EH (cell line): ENCODE measurements at regions not wholly inside any gene's neighbourhood (a gene's known extent, or its start where the extent isn't known, plus 50 kb on each side); places are given as distances from the start of the nearest gene placed in this dataset.
"Not testable (repeated sequence)": the region's sequence is repeated elsewhere in the genome, so short reads cannot be mapped to it uniquely, and the experiment has no call there.

Source experiments
- DNase-seq: peaks from one replicate; pipeline ENCODE4 v3.0.0-alpha.2; 2015; ENCODE audit warnings: low read depth

DNA sequence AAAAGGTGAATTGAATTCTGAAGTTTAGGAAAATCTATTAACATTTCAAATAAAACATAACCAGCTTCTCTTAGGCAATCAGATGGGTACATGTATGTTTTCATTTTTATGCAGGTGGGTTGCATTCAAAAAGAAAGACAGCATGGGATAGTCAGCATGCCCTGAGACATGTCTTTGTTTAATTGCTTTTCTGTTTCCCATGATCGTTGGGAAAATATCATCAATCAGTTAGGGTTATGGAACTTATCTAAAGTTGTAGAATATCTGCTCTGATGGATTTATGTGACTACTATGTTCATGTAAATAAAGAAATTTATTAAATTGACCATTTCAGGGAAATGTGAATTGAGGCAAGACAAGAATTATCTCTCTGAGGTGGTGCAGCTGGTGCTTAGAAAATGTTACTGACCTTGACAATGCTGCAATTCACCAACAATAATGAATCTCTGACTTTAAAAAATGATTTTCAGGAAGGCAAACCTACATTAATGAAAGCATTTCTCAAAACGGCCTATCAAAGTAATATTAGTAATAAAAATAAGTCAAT is 112.7 kb downstream of the RFPL4B start:
- no peak for DNase-seq

DNA sequence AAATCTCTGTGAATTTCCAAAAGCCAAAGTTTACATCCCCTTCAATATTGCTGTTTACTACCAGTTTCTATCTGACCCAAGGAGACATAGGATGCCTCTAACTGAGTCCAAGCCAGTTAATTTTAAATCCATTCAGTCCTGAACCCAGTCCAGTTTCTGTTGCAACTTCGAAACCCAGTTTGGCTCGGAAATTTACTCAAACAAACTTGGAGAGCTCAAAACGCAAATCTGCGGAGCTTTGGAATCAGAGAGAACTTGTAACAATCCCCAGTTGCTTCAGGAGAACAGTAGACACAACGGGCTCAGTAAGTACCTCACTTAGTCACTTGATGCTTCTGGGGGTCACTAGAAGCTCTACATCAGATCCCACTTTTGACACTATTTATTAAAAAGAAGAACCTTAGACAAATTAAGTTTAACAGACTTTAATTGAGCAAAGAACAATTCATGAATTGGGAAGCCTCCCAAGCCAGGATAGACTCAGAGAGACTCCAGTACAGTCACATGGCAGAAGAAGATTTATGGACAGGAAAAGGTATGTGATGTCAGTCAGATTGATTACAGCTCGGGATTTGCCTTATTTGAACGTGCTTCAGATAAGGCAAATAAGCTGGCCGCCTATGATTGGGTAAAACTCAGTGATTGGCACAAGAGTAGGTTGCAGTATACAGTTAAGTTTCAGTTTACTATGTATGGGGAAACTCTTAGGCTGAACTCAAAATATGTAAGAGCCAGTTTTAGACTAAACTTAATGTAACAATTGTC is 118.0 kb downstream of the RFPL4B start:
- no peak for DNase-seq

DNA sequence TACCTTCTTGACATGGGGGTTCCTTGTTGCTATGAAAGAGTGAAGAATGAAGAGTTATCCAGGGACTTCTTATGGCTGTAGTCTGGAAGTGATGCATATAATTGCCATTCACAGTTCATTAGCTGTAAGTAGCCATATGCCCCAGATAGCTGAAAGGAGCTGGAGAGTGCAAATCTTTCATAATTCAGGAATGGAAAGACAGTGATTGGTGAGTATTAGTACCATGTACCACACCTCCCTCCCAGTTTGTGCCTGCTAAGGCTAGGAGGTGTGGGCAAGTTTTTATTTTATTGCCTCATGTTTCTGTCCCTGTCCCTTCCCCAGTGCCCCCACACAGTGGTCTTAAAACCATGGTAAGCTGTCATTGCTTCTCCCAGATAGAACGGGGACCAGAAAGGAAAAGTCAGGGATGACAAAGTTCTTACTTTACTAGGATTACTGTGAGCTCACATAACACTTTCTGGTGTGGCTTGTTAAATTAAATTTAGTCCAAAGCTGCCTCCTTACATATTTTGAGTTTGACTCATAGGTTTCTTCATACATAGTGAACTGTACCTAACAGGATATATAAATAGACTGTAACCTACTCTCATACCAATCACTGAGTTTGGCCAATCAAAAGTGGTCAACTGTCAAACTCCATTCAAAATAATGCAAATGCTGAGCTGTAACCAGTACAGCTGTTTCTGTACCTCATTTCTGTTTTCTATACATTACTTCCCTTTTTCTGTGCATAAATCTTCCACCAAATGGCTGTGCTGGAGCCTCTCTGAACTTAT is 119.4 kb downstream of the RFPL4B start:
- peak; percentile 87 for DNase-seq

DNA sequence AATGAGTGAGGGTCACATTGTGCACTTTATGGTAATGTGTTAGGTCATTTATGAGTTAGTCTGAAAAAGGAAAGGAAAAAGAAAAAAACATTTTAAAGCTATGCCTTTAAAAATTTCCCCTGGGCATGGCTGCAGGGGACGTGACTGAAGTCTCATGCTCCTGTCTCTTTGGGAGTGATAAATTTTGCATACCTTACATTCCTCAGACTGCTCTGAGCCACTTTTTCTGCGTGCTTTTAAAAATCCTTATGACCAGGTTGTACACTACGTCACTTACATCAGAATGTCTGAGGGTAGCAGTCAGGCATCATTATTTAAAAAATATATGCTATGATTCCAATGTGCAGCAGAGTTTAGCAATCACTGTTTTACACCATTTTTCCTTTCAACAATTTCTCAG is 121.2 kb downstream of the RFPL4B start:
- peak; percentile 92 for DNase-seq

DNA sequence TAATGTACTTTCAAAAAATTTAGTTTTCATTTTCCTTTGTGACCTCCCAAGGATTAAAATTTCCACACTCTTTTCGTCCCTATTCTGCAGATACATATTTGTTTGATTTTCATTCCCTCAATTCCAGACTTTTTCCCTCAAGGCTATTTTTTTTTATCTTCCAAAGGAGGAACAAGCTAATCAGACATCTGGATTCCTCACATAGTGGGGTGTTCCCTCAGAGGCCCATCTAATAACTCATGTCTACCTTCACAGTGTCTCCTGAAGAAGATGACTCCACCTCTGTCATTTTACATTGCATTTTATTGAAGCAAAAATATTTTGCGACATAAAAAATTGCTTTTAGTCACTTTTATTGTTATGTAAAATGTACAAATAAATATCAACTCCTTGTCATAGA is 122.2 kb downstream of the RFPL4B start:
- peak; percentile 57 for DNase-seq

DNA sequence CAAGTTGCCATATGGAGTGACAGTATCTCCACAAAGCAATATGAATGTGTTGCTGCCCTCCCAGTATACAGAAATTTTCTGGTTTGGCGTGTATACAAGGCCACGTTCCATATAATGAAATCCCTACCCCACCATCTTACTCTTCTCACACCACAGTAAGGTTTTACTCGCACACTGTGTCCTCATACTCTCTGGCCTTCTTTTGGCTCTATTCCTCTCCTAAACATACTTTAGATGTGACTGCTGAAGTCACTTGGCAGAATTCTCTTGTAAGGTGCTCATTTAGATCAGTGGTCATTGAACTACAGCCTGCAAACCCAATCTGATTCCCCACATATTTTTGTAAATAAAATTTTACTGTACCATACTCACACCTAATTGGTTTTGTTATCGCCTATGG is 123.2 kb downstream of the RFPL4B start:
- DNase-seq, result peak; percentile 56

DNA sequence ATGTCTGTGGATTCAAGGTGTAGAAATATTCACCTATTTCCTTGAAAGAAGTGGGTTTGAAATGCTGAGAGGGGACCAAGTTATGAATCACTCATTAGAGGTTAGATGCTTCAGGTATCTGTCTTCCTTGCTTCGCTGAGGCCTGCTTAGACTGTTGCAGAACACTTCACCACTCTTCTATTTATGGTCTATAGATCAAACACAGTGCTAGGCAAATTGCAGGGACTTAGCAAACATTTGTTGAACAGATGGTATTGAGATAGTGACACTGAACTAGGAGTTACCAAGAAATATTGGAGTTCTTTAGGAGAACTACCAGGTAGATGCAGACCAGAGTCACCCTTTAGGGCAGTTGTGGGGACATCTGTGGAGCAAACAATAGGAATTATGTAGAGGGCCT is 123.8 kb downstream of the RFPL4B start:
- no peak for DNase-seq

DNA sequence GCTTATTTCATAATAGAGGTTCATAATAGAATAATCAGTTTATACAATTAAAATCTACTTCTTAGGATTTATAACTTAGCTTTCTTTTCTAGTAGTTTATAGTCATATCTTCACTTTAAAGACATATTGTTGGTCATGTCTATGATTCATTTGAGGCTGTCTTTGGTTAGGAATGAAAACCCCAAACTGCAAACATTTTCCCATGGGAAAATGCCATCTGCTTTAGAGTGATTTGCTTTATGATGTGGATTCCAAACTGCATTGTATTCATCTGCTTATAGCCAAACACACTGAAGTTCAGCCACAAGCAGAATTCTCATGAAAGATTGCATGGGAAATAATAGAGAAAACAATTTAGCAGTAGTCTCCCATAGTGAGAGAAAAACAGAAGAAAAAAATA is 128.0 kb downstream of the RFPL4B start:
- peak; percentile 97 for DNase-seq

DNA sequence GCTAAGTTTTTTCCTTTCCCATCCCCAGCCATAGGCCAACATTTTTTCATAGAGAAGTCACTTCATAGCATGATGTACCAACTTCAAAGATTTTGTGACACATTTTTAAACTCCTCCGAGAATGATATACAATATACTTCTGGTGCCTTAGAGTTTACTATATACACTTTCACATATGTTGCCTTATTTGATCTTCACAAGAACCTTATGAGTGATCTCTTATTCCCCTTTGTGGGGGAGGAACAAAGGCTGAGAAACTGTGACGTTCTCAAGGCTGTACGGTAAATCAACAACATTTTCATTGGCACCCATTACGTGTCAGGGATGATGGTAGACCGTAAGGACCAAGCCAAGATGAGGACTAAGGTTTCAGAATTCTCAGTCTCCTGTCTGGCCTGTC is 130.0 kb downstream of the RFPL4B start:
- DNase-seq, result no peak

DNA sequence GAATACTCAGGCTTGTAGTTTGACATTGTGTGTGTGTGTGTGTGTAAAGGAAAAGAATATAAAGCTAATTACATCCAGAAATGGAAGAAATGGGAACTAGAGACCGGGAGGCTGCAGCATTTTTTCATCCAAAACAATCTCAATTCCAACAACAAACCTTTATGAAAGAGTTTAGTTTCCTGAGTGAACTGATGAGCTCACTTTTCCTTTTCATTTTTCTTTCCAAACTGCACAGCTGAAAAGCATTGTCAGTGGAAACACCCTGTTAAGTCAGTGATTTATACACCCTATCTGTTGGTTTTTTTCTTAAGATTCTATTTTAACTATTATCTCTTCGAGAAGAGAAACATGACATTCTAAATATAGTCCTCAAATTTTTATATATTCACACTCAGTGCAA is 130.9 kb downstream of the RFPL4B start:
- DNase-seq, result peak; percentile 40

DNA sequence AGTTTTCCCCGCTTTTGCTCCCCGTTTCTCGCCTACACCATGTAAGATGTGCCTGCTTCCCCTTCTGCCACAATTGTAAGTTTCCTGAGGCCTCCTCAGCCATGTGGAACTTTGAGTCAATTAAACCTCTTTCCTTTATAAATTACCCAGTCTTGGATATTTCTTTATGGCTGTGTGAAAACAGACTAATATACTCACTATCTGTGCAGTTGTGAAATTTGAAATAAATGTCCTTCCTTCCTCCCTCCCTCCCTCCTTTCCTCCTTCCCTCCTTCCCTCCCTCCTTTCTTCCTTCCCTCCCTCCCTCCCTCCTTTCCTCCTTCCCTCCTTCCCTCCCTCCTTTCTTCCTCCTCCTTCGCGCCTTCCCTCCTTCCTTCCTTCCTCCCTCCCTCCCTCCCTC is 132.8 kb downstream of the RFPL4B start:
- DNase-seq, result not testable (repeated sequence)

DNA sequence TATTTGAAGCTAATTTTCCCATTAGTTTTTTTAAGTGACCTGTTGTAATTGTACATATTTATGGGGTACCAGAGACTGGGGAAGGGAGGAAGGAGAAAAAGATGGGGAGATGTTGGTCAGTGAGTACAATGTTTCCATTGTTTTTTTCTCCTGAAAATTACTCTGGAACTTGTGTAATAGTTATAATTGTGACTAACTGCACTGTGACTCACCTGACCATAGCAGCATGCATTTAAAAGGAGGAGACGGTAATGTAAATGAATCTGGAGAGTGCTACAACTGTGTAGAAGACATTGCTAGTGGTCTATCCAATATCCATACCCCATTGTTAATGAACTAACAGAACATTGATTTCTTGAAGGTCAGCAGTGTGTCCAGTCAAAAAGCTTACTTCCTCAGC is 133.4 kb downstream of the RFPL4B start:
- peak; percentile 49 for DNase-seq

DNA sequence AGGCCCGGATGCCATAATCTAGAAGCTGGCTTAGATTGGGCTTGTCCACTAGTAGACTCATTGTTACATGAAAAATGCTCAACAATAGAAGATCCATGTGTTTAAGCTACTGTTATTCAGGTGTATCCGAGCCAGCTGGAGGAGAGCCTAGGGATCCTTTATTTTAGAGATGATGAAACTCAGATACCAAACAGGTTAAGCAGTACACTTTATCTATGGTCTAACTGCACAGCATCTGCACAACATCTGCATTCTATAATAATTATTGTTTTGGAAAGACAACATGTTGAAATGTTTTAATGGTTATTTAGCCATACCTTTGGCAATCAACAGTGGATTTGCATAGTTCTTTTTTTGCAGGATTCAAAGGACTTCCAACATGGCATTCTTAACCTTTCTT is 134.1 kb downstream of the RFPL4B start:
- DNase-seq, result no peak

DNA sequence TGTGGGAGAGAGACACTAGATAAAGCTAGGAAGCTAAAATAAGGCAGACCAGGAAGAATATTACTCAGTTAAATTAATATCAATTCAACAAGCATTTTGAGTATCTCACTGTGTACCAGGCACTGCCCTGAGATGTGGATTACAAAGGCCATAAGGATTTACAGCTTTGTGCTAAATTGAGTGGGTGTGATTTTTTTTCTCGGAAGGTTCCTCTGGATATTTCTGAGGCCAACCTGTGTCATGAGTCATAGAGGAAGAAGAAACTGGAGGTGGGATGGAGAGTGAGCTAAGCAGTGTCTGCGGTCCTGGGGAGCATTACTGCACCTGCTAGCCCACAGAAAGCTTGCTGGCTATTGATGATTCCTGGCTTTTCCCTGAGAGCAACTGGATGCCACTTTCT is 135.2 kb downstream of the RFPL4B start:
- DNase-seq, result no peak

DNA sequence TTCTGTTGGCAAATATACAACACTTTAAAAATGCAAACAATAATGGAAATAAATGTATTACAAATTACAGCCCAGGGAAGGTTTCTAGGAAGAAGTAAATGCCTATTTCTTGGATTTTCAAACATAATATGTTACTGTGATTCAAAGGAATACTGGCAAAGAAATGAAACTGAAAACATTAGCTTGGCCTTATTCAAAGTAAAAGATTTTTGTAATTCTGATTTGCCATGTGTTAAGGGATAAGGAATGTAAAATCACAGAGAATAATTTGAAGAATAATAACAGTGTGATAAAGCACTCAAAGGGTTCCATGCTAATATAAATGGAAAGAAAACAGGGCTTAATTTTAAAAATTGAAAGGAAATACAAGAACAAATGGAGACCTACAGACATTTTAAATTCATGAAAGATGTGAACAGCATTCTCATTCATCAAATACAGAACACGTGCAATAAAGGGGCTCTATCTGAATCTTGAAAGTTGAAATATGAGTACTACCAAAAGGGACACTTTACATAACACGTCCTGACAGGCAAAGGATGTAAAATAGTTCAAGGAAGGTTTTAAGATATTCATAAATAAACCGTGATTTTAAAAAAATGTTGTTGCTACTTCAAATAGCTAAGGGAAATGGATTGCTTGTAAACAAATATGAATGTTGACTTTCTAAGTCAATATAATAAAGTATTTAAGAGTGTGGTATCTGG is 138.1 kb downstream of the RFPL4B start:
- no peak for DNase-seq

DNA sequence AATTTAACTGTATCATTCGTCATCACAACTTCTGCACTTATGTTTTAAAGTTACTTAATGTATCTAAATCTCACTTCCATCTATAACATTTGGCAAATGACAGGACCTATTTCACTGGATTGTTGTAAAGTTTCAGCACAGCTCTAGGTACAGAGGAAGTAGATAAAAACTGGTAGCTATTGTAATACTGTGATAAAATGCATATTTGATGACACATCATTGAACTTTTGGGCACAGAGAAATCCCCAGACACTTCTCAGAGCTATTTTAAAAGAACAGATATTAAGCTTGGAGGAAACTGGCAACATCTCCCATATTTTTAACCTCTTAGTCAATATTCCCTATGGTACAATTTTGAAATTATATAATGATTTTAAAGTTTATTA is 138.7 kb downstream of the RFPL4B start:
- DNase-seq, result peak; percentile 25

DNA sequence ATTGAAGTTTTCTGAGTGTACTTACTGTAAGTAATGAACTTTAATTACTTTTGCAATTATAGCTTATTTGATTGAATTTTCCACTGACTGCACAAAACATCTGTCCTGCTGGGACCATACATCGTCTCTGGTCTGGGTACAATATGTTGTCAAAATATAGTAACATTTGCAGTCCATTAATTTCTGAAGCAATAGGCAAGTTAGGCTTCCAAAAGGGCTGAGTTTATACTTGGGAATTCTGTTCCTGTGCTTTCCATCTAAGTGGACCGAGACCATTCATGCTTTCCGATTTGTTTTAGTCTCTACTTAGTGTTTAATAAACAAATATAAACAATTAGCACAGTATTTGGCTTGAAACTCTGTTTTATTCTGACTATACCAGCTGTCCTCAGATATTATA is 139.3 kb downstream of the RFPL4B start:
- DNase-seq, result no peak

DNA sequence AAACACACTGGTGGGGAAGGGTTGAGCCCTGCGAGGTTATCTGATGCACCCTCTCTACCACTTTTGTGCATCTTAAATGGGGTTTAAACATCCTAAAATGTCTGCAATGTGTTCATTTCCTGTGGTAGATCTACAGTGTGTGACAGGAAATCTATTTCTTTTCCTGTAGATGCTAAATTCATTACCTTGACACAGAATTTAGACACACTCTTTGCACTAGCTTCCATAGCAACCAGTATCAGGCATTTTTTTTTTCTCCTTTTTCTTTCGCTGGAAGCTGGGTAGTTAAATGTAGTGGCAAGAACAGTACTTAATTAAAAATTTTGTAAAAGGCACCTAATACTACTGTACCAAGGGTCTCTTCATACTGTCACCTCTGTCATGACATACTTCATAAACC is 141.1 kb downstream of the RFPL4B start:
- DNase-seq, result no peak

DNA sequence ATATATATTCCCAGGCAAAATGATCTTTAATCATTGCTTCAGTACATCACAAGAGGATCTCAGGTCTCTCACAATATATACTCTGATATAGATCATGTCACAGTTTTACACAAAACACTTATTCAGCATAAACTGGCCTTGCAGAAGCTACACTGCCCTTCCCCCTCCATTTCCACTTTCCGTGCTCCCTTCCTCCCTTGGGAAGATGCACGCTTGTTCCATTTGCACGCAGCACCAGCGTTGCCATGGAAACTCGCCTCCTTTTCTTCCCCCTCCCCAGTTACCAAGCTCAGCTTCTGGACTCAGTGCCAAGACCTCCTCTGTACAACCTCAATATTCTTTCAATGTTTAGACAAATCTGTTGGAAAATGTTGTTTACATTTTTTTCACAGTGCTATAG is 154.6 kb downstream of the RFPL4B start:
- no peak for DNase-seq

DNA sequence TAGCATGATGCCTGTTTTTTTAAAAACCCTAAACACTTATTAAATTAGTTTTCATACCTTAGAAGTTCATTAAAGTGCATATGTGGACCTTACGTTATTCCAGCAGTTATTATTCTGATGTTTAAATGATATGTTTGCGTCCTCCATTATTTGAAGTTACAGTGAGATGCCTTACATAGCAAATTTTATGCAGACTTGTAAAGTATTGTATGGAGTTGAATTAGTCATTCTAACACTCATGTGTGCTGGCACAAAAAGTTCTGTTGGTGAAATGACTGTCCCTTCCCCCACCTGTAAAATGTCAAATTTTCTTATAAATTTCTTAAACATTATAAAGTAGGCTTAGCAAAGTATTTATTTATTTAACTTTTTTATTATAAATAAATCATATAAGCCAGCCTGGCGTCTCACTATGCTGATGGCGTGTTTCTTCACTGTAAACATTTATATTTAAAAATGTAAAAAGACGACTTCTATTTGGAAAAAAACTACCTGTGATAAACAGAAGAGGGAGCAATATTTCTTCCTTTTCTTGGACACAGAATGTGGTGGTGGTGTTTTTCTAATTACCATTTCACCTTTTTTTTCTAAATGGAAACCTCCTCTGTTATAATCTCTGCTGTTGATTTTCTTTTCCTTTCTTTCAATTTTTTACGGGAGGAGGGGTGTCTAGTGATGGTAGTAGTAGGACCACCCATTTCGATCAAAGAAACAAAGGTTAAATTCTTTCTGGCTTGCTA is 155.4 kb downstream of the RFPL4B start:
- DNase-seq, result peak; percentile 39

DNA sequence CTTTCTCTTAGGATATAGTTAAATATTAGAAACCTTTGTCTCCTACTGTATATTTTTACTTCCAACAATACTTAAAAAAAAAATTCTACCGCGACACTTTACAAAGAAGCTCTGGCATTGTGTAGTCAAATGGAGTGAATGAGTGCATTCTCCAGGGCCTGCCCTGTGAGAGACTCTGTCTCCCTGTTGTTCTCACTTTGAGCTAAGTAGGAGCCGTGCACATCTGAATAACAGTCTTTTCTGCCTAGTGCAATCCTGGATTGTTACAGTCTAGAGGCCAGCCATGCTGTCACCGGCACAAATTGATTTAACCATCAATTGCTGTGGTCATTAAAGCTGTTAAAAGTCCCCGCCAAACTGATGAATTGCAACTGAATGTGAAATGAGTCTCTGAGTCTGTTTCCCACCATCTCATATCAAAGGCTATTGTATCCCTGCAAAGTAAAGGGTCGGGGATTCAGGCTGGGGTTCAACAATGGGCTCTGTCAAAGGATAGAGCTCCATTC is 156.0 kb downstream of the RFPL4B start:
- peak; percentile 15 for DNase-seq

DNA sequence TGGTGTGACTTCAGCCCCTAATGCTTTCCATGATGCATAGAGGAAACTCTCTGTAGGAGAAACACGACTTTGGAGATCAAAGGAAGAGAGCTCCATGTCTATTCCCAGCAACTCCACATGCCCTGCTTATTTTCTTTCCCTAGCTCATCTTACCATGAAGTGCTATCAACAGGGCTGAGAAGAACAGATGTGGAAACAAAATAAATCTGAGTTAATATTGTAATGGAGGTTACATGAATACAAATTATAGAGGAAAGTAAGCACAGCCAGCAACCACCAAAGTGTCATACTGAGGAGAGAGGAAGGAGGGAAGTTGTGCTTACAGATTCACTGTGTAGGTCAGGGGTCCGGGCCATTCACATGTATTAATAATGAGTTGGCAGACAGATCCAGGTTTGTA is 157.5 kb downstream of the RFPL4B start:
- no peak for DNase-seq
